LoVo (cell line): ENCODE measurements at regions not wholly inside any gene's neighbourhood (a gene's known extent, or its start where the extent isn't known, plus 50 kb on each side); places are given as distances from the start of the nearest gene placed in this dataset.
"Not testable (repeated sequence)": the region's sequence is repeated elsewhere in the genome, so short reads cannot be mapped to it uniquely, and the experiment has no call there.

Experiments
- DNase-seq: peaks from one replicate; pipeline ENCODE4 v3.0.0-alpha.2; 2016; ENCODE audit warnings: low spot score

DNA sequence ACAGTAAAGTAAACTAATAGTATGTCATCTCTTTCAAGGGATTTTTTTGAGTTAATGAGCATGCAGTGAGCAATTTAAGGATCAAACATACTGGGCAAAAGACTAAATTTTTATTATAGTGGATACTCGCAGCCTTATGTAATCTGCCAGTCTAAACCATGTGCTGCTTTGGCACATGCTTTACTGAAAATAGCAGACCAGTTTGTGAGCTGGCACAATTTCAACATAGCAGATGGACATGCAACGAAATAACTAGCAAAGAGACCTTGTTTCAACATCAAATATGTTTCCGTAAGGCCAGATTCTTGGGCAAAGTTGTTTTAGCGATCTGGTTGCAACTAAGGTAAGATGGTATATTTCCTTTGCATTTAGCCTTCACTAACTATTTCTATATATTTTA is 807.3 kb downstream of the NR4A2 start:
- DNase-seq, result no peak

DNA sequence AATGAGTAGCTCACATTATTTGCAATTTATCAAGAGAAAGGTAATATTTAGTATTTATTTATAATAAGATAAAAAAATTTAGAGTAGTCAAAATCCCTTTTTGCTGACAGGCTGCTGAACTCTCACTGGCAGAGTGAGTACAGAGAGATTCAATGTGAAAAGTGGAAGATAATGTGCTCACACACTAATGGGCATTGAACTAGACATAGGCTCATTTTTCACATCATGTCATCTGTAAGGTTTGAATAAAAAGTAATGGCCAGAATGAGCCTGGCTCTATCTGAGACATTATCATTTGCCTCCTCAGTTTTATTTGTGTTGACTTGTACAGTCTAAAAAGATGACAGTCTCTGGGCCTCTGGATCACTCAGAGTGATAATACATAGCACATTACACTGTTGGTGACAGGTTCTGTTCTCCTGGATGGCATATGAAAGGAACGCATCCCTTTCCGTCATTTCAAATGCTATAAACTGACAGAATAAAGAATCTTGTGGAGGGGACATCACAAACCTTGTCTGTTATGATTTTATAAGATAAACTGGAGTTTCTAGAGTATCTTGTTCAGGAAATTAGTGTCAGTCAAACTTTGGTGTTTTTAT is 812.9 kb downstream of the NR4A2 start:
- no peak for DNase-seq

- no peak for DNase-seq
Observed at GRCh38 chr2:155518094-155518493, 814.4 kb downstream of the NR4A2 start.

GRCh38 chr2:155517362-155517761 is 815.2 kb downstream of the NR4A2 start:
- DNase-seq, result no peak

DNA sequence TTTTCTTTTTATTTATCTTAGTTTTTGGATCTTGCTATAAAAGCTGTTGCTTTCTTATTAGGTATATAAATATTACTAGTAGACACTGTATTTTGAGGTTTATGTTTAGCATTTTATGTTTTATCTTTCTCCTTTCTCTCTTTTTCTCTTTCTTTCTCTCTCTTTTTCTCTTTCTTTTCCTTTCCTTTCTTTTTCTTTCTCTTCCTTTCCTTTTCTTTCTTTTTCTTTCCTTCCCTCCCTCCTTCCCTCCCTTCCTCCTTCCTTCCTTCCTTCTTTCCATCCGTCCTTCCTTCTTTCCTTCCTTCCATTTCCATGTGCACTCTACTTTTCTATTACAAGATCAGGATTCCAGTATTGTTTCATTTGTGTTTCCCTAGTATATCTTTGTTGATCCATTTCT is 814.8 kb downstream of the KCNJ3 start:
- DNase-seq, result no peak

GRCh38 chr2:155502766-155503165 is 804.3 kb downstream of the KCNJ3 start:
- DNase-seq, result no peak

DNA sequence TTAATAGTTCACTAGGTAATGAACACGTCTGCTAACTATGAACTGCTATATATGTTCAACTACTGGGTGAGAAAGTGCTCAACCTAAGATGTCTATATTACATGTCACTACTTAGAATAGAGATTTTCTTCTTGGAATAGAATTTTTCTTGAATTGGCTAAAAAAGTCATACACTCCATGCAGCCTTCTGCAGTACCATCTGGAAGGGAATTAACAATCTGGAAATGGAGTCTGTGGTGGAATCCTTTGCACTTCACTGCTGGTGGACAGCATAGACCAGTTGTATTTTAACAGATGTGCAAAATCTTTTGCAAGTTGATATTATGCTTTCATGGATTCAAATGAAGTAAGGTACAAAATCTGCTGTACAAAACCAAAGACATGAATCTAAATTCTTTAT is 799.6 kb downstream of the KCNJ3 start:
- DNase-seq, result no peak

GRCh38 chr2:155494744-155495143 is 796.2 kb downstream of the KCNJ3 start:
- DNase-seq, result no peak

DNA sequence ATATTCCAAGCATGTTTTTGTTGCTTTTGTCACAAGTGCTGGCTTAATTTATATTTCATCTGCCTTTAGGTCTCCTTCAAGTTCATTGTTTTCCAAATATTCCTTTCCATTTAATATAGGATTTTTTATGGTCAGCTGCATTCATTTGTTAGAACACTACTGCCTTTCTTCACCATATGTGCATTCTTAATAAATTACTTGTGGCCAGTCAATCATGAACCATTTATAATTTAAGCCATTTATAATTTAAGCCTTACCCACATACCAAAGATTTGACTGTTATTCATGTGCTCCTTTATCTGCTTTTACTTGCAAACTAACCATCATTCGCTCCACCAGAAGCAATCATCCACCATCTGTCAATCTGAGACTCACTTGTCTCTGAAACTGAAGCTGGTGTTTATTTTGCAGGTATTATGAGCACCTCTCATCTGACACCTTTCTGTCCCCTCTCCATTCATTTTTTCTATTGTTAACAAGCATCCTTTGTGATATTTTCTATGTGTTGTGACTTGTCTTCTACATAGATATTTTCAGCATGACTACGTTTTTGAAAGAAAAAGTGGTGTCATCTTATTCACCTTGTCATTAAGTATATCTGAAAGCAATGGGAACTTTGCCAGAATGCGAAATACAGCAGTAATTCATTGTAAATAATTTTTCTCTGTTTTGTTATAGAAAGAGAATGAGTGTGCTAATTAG is 786.8 kb downstream of the KCNJ3 start:
- no peak for DNase-seq

DNA sequence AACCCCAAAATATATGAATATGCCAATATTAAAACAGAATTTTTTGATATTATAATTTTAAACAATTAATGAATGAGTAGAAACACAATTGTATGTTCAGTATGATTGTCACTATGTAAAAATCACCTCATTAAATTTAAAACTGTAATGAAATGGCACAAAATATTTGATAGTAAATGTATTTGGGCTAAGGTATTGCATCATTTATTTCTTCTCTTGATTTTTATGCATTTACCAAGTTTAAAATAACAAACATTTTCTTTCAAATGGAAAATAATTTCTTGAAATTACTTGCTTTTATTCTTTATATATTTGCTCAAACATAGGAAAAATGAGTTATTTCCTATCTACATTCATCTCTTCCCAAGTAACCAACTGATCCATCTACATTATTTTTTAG is 782.6 kb downstream of the KCNJ3 start:
- DNase-seq, result no peak

GRCh38 chr2:155472018-155472417 is 773.5 kb downstream of the KCNJ3 start:
- not testable (repeated sequence) for DNase-seq

DNA sequence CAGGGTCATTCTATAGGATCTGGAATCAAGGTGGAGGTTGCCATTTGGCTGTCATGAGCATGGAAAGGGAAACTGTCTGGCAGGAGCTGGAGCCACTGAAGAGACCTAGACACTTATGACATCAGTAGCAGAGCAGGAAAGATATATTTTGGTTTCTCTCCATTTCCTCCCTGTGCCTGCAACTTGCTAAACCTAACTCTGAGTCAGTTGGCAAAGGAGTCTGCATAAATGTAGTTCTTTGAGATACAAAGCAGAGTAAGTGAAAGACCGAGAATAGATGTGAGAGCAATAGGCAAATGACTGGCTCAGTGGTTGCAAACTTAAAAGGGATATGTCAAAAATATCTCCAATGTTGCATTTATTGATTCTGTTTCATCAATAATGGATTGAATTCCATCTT is 757.7 kb downstream of the KCNJ3 start:
- DNase-seq, result no peak

GRCh38 chr2:155442755-155443372 is 744.4 kb downstream of the KCNJ3 start:
- DNase-seq, result no peak

- no peak for DNase-seq
Observed at GRCh38 chr2:155442088-155442487, 743.6 kb downstream of the KCNJ3 start.

- no peak for DNase-seq
Observed at GRCh38 chr2:155431004-155431507, 732.6 kb downstream of the KCNJ3 start.

GRCh38 chr2:155427470-155427869 is 729.0 kb downstream of the KCNJ3 start:
- DNase-seq, result no peak

- DNase-seq, result no peak
Observed at GRCh38 chr2:155424518-155424917, 726.0 kb downstream of the KCNJ3 start.

GRCh38 chr2:155418753-155419152 is 720.3 kb downstream of the KCNJ3 start:
- DNase-seq, result no peak

- DNase-seq, result no peak
Observed at GRCh38 chr2:155412598-155412997, 714.1 kb downstream of the KCNJ3 start.

DNA sequence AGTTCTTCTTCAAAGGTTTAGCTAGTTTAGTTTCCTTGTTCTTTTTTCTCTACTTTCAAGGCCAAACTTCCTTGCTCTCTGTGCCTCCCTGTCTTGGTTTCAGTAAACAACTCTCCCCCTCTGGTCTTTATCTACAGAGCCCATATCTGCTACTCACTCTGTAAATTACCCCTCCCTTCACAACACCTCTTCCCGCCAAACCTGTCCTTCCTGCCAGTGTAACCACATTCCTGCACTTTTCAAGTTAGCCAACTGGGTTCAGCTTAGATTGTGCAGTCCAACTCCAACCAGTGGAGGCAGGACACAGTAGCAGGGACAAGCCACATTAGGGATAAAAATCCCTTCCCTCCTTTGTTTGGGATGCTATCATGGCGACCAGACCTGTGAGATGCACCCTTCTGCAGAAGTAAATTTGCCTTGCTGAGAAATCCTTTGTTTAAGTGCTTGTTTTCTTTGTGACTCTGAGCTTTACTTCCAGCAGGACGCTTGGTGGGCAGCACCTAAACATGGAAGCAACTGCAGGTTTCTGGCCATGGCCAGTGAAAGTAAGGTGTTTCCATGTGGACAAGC is 706.0 kb downstream of the KCNJ3 start:
- no peak for DNase-seq

GRCh38 chr2:155393406-155393805 is 694.9 kb downstream of the KCNJ3 start:
- no peak for DNase-seq

GRCh38 chr2:155391613-155392130 is 693.2 kb downstream of the KCNJ3 start:
- no peak for DNase-seq

DNA sequence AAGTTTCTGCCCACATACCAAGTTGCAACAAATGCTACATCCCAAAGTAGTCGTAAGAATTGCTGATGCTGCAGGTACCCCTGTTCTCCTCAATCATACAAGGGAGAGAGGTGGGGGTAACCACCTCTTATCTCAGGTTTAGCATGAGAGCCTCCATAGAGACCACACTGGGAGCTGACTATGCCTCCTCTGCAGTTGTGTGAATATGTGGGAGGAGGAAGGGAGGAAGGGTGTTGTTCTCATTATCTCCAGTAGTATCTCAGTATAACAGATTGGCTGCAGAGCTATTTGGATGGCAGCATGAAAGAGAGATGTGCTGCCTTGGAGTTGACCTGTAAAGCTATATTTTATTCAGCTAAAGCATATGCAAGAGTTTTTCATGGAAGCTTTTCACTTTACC is 690.7 kb downstream of the KCNJ3 start:
- DNase-seq, result no peak
